Lower leg skin (tissue), 3 donors: ENCODE measurements at regions not wholly inside any gene's neighbourhood (a gene's known extent, or its start where the extent isn't known, plus 50 kb on each side); places are given as distances from the start of the nearest gene placed in this dataset.

Source experiments
- CTCF ChIP-seq, 3 donors: fragments of 450-650 bp; IDR thresholded peaks; one replicate each; pipeline ENCODE4 v1.5.1; 2016; ENCODE audit warnings: antibody characterized with exemption in 3 of 3, mild to moderate bottlenecking in 3 of 3, moderate library complexity in 2 of 3
- POLR2A ChIP-seq, 2 donors: fragments of 450-650 bp; IDR thresholded peaks; one replicate each; pipeline ENCODE4 v1.6.1; 2016 to 2017; ENCODE audit warnings: antibody characterized with exemption in 2 of 2, mild to moderate bottlenecking in 1 of 2, moderate library complexity in 1 of 2

GRCh38 chr6:163753430-163753829 lies 338.9 kb downstream of the QKI start:
- TF ChIP-seq CTCF (IDR thresholded peaks at IDR 0.05), result no peak
- TF ChIP-seq POLR2A (IDR thresholded peaks at IDR 0.05), result no peak
